ENCODE measurements at regions not wholly inside any gene's neighbourhood (a gene's known extent, or its start where the extent isn't known, plus 50 kb on each side); places are given as distances from the start of the nearest gene placed in this dataset.

- H3K27me3 Mint-ChIP-seq = no peaks in the 10 kb centered on the region
- no peak for ATAC-seq (ENCODE audit: low read depth)
- H3K27ac Mint-ChIP-seq = no peak overlapping the region
- intact Hi-C loops (cut with micrococcal nuclease) = no loop called here
- peaks cover 3% of the 10 kb centered on the region for H3K9me3 Mint-ChIP-seq
- no peak for DNase-seq
- ChIA-PET CTCF (interaction anchor here (1.3 to 2.6 kb wide), 3 partner anchors 8 to 52 kb away, joined by 3 to 9 read pairs (median 3); no protein-coding TSS in a partner anchor), POLR2A (no interaction called here)
- peaks cover 12% of the 10 kb centered on the region for H3K4me1 Mint-ChIP-seq
- TF ChIP-seq CTCF (IDR thresholded peaks at IDR 0.05) = no peak
- H3K4me3 Mint-ChIP-seq = no peak overlapping the region
- no peaks in the 10 kb centered on the region for H3K36me3 Mint-ChIP-seq (ENCODE audit: low read depth)
Observed at GRCh38 chr4:153075836-153076518, 128.3 kb upstream of the TRIM2 start.

GRCh38 chr4:153076861-153077260, 127.4 kb upstream of the TRIM2 start:
- Mint-ChIP-seq H3K36me3 (ENCODE audit: low read depth) (no peaks in the 10 kb centered on the region), H3K27me3 (no peaks in the 10 kb centered on the region), H3K4me3 (no peak overlapping the region), H3K27ac (no peak overlapping the region), H3K9me3 (no peaks in the 10 kb centered on the region), H3K4me1 (peaks cover 13% of the 10 kb centered on the region)
- ChIA-PET CTCF (interaction anchor here (2.6 kb wide), 1 partner anchor 51 kb away, joined by 9 read pairs; no protein-coding TSS in a partner anchor), POLR2A (no interaction called here)
- TF ChIP-seq CTCF (IDR thresholded peaks at IDR 0.05) = no peak
- no peak for DNase-seq
- intact Hi-C loops (cut with micrococcal nuclease) = no loop called here
- ATAC-seq (ENCODE audit: low read depth) = no peak

GRCh38 chr4:153079857-153080391, 124.3 kb upstream of the TRIM2 start:
- intact Hi-C loops (cut with micrococcal nuclease) = no loop called here
- DNase-seq (no peak), ATAC-seq (ENCODE audit: low read depth) (no peak)
- no peak overlapping the region for H3K4me3 Mint-ChIP-seq
- no peak overlapping the region for H3K27ac Mint-ChIP-seq
- H3K36me3 Mint-ChIP-seq (ENCODE audit: low read depth) = no peaks in the 10 kb centered on the region
- ChIA-PET POLR2A (no interaction called here), CTCF (interaction anchor here (6.9 kb wide), 1 partner anchor 46 kb away, joined by 252 read pairs; no protein-coding TSS in a partner anchor)
- H3K27me3 Mint-ChIP-seq = peaks cover 1% of the 10 kb centered on the region
- no peak for TF ChIP-seq CTCF (IDR thresholded peaks at IDR 0.05)
- no peaks in the 10 kb centered on the region for H3K9me3 Mint-ChIP-seq
- peaks cover 23% of the 10 kb centered on the region for H3K4me1 Mint-ChIP-seq

- CTCF ChIA-PET = interaction anchor here (1.3 to 6.9 kb wide), 2 partner anchors 45 to 493 kb away, joined by 3 to 252 read pairs; no protein-coding TSS in a partner anchor
- Mint-ChIP-seq H3K9me3 (no peaks in the 10 kb centered on the region), H3K36me3 (ENCODE audit: low read depth) (no peaks in the 10 kb centered on the region), H3K27me3 (peaks cover 1% of the 10 kb centered on the region), H3K27ac (no peak overlapping the region), H3K4me1 (peaks cover 25% of the 10 kb centered on the region), H3K4me3 (no peak overlapping the region)
- POLR2A ChIA-PET = no interaction called here
- DNase-seq (no peak), ATAC-seq (ENCODE audit: low read depth) (no peak)
- TF ChIP-seq CTCF (IDR thresholded peaks at IDR 0.05) = no peak
- intact Hi-C loops (cut with micrococcal nuclease) = no loop called here
Observed at GRCh38 chr4:153081006-153081580, 123.2 kb upstream of the TRIM2 start.

GRCh38 chr4:153081693-153082092, 122.5 kb upstream of the TRIM2 start:
- ATAC-seq (ENCODE audit: low read depth) = no peak
- intact Hi-C loops (cut with micrococcal nuclease) = loop anchor here (2.0 kb wide), 1 partner anchor 145 kb away; the partner anchor contains the start of gene FHDC1
- ChIA-PET CTCF (interaction anchor here (0.9 to 6.9 kb wide), 9 partner anchors 13 to 567 kb away, joined by 3 to 252 read pairs (median 5); no protein-coding TSS in a partner anchor), POLR2A (interaction anchor here (0.6 kb wide), 1 partner anchor 66 kb away, joined by 3 read pairs; no protein-coding TSS in a partner anchor)
- TF ChIP-seq CTCF (IDR thresholded peaks at IDR 0.05) = no peak
- peak overlapping the region; percentile 72 for H3K27ac Mint-ChIP-seq
- no peaks in the 10 kb centered on the region for H3K36me3 Mint-ChIP-seq (ENCODE audit: low read depth)
- no peak overlapping the region for H3K4me3 Mint-ChIP-seq
- peaks cover 25% of the 10 kb centered on the region for H3K4me1 Mint-ChIP-seq
- H3K9me3 Mint-ChIP-seq = no peaks in the 10 kb centered on the region
- H3K27me3 Mint-ChIP-seq = peaks cover 1% of the 10 kb centered on the region
- DNase-seq = no peak
